GM21576 (cell line): ENCODE measurements at regions not wholly inside any gene's neighbourhood (a gene's known extent, or its start where the extent isn't known, plus 50 kb on each side); places are given as distances from the start of the nearest gene placed in this dataset.
"Not testable (repeated sequence)": the region's sequence is repeated elsewhere in the genome, so short reads cannot be mapped to it uniquely, and the experiment has no call there.

Experiments used
- ATAC-seq: cut with Tn5 transposase; IDR thresholded peaks from one replicate; pipeline ENCODE4 v1.9.1; 2021; ENCODE audit warnings: mild to moderate bottlenecking, moderate library complexity; ENCODE audit not compliant: unreplicated experiment

DNA sequence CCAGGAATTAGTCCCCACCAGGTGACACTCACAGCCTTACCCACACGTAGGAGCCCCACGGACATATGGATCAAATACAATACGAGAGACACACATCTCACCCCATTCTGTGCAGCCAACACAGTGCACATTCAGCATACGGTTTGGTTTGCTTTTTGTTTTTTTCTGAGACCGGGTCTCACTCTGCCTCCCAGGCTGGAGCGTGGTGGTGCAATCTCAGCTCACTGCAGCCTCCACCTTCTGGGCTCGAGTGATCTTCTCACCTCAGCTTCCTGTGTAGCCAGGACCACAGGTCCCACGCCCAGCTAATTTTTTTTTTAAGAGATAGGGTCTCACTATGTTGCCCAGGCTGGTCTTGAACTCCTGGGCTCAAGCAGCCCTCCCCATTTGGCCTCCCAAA is 102.8 kb downstream of the POTEB start:
- not testable (repeated sequence) for ATAC-seq

DNA sequence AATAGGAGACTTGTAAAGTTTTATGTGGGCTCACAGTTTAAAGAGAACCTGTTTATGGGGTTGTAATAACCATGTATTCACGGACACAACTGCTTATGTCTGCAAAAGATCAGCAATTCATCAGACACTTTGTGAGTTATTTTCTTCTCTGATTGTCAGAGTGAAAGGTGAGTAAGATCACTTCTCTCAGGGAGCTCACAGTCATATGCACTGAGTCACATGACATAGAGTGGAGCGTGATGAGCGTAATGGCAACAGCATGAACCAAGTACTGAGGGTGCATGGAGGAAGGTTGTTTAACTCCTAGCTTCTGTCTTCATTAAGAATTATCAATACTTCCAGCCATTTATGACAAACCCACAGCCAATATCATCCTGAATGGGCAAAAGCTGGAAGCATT is 111.0 kb downstream of the POTEB start:
- not testable (repeated sequence) for ATAC-seq

DNA sequence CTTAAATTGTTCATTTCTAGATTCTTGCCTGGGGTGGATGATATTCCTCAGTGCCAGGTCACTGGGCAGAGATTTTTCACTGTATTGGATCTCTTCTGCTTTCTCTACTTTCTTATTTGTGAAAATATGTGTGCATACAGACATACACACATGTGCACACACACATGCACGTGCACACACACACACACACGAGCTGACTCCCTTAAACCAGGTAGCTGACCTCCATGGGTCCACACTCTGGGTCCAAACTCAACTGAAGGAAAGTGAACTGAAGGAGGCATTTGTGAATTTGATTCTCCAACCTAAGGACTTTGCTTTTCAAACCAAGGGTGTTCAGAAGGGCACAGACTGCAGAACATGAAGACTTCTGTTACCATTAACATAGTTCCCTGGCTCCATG is 113.8 kb downstream of the POTEB start:
- ATAC-seq = not testable (repeated sequence)

DNA sequence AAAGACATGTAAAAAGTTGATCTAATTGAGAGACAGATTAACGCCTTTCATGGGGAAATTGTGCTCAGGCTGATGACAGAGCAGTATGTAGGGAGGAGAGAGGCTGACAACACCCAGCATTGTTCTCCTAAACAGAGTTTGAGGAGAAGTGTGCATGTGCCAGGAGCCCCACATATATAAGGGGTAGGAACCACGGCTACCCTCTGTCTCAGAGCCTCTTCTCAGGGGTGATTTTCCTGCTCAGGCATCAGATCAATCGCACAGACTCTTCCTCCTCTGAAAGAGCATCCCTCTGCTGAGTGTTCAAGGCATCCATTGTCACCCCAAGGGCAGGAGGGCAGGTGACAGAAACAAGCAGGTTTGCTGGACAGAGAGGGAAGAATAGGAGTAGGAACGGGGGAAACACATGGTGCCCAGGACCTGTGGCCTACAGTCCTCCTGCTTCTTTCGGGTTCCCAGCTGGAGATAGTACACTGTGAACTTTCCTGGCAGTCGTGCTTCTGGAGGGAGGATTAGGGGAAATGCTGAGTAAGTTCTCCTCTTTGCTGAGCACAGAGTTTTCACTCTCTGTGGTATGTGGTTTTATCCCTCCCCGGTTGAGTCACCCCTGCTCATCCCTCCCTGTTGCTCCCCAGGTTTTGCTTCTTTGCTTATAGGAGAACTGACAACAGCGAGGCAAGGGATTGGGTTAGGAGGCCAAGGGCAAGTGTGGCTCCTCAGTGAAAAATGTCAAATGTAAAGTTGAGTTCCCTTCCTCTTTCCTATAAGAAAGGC is 117.1 kb downstream of the POTEB start:
- ATAC-seq = not testable (repeated sequence)

DNA sequence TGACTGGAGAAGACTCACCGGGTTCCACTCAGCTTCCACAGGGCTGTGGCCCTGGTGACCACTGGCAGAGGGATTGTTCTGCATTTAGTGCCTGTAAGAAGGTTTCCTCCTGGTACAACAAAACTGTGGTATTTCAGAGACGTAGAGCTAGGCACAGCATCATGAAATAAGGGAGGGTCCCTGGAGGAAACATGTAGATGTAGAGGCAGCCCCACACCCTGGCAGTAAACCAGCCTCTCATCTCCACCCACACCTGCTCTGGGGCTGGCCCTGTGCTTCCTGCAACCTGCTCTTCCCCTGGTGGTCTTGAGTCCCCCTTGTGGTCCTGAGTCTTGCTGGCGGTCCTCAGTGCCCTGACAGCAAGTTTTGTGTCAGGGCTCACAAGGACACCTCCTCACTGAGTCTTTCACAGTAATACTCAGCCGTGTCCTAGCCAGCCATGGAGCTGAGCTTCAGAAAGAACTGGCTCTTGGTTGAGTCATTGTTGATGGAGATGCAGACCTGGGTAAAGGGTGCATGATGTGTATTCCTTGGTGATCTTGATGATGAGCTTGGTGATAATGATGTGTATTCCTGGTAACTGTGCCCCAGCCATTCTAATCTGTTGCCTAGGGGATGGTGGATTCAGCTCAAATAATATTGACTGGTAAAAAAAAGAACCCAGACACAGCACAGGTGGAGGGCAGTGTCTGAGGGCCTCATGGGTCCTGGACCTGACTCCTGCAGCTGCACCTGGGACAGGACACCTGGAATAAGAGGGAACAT is 118.0 kb downstream of the POTEB start:
- ATAC-seq = not testable (repeated sequence)

DNA sequence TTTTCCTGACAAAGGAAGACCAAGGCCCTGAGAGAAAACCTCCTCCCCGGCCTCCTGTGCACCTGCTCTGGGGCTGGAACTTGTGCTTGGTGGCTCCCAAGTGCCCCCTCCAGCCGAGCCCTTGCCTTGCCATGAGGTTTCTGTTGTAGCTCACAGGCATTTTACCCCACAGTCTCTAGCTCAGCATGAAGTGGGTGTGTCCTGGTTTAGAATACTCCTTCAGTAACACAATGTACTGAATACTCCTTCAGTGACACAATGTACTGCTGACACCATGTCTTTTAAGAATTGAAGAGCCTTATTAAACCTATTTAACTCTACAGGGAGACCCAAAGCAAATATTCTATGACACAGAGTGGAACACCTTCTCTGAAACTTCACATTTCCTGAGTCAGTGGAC is 123.7 kb downstream of the POTEB start:
- not testable (repeated sequence) for ATAC-seq

DNA sequence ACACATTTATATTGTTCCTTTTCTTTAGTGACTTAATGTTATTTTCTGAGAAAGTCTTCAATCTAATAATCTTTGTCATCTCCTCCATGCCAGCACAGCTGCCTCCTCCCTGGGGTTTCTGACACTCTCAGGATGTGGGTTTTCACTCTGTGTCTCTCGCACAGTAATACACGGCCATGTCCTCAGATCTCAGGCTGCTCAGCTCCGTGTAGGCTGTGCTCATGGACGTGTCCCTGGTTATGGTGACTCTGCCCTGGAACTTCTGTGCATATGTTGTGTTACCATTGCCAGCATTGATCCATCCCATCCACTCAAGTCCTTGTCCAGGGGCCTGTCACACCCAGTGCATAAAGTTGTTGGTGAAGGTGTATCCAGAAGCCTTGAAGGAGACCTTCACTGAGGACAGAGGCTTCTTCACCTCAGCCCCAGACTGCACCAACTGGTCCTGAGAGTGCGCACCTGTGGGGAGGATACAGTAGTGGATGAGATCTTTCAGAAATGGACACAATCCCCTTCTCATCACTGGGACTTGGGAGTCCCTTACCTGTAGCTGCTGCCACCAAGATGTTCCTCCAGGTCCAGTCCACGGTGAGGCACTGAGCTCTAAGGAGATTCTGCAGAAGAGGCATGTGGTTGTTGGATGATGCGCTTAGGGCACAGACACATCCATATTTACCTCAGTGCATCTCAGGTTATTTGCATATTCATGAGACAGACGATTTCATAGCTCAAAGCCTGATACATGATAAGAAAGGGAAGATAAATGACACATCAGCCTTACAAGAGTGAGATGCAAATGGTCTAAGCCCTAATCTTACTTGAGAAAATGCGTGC is 125.2 kb downstream of the POTEB start:
- not testable (repeated sequence) for ATAC-seq

DNA sequence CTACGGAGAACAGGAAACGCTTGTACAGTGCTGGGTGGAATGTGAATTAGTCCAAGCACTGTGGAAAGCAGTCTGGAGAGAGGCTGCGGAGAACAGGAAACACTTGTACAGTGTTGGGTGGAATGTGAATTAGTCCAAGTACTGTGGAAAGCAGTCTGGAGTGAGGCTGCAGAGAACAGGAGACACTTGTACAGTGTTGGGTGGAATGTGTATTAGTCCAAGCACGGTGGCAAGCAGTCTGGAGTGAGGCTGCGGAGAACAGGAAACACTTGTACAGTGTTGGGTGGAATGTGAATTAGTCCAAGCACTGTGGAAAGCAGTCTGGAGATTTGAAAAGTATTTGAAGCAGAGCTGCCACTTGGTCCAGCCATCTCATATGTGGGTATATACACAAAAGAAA is 128.4 kb downstream of the POTEB start:
- ATAC-seq = not testable (repeated sequence)

DNA sequence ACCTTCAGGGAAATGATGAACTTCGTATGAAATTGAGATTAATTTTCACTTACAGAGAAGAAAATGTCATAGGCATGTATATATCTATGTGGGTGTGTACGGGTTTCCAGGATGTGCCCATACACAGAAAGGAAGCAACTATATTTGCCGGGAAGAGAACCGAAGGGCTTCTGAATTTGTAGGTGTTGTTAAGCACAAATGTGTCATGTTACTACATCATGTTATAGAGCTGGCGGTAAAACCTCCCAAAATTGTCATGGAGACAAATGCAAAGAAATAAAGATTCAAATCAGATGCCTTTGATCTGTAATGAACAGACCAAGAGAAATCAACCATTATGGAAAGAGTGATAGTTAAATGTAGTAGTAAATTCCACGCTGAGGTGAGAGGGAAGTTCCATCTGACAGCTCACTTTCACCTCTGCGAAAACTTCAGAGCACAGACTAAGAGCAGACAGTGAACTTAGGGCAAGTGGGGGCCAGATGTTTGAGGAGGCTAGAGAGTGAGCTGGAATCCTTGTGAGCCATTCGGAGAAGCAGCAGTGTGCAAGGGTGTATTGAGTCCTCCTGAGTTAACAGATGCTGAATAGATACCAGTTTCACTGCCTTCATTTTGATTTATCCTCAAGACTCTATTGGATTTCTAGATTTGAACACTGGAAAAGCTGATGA is 133.2 kb downstream of the POTEB start:
- not testable (repeated sequence) for ATAC-seq

DNA sequence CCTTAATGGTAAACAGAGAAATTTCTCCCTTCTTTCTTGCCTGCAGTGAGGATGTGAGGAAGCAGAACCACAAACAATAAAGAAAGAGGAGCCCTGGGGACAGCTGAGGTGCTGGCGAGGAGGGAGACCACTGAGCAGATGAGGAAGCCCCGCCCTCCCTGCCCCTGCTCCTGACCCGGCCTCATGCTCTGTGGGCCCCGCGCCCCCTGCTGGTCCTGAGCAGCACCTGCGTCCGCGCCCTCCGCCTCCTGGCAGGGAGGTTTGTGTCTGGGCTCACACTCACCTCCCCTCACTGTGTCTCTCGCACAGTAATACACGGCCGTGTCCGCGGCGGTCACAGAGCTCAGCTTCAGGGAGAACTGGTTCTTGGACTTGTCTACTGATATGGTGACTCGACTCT is 135.5 kb downstream of the POTEB start:
- peak; percentile 70 for ATAC-seq

DNA sequence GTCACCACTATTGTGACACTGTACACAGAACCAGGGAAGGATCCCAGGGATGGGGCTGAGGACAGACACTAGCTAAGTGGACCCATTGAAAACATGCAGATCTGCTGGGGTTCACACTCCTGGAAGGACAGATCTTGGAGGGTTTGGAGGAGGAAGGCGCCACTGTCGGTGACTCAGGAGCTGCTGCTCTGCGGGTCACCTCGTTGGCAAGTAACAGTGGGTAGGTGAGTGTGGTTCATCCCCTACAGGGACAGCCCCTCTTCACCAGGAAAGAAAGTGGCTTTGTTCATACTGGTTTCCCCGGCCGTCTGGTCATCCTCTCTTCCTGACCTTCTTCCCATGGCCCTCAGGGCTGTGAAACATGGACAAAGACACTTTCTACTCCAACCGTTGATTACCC is 139.5 kb downstream of the POTEB start:
- ATAC-seq = not testable (repeated sequence)

DNA sequence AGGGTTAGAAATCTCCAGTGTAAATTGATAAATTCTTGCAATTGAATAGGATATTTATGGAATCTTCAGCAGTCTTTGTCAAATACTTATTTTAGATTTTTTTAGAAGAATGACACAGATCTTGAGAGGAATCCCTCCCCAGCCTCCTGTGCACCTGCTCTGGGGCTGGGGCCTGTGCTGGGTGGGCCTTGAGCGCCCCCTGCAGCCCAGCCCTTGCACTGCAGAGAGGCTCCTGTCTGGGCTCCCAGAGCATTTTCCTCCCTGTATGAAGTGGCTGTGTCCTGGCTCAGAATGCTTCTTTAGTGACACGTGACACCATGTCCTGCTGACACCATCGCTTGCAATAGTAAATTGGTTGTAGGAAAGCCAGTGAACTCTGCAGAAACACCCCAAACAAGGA is 141.1 kb downstream of the POTEB start:
- ATAC-seq = not testable (repeated sequence)

DNA sequence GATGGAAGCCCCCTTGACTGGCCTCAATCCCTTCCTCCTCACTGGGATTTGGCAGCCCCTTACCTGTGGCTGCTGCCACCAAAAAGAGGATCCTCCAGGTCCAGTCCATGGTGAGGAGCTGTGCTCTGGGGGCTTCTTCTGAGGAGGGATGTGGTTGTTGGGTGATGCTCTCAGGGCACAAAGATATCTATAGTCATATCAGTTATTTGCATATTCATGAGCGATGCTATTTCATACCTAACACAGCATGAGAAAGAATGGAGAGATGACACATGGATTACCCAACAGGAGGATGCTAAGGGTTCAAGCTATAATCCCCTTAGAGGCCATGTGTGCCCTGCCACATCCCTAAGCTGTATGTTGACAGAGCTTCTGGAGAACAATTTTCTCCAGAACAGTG is 141.7 kb downstream of the POTEB start:
- ATAC-seq = not testable (repeated sequence)

DNA sequence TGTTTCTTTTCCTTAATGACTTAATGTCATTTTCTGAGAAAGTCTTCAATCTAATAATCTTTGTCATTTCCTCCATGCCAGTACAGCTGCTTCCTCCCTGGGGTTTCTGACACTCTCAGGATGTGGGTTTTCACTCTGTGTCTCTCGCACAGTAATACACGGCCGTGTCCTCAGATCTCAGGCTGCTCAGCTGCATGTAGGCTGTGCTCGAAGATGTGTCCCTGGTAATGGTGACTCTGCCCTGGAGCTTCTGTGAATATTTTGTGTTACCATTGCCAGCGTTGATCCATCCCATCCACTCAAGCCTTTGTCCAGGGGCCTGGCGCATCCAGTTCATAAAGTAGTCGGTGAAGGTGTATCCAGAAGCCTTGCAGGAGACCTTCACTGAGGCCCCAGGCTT is 142.2 kb downstream of the POTEB start:
- not testable (repeated sequence) for ATAC-seq

DNA sequence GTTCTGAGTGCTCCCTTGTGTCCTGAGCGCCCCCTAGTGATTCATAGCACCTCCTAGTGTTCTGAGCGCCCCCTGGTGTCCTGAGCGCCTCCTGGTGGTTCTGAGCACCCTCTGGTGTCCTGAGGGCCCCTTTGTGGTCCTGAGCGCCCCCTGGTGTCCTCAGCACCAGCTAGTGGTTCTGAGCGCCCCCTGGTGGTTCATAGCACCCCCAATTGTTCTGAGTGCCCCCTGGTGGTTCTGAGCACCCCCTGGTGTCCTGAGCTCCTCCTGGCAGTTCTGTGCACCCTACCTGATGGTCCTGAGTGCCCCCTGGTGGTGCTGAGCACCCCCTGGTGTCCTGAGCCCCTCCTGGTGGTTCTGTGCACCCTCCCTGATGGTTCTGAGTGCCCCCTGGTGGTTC is 146.0 kb downstream of the POTEB start:
- peak; percentile 48 for ATAC-seq

DNA sequence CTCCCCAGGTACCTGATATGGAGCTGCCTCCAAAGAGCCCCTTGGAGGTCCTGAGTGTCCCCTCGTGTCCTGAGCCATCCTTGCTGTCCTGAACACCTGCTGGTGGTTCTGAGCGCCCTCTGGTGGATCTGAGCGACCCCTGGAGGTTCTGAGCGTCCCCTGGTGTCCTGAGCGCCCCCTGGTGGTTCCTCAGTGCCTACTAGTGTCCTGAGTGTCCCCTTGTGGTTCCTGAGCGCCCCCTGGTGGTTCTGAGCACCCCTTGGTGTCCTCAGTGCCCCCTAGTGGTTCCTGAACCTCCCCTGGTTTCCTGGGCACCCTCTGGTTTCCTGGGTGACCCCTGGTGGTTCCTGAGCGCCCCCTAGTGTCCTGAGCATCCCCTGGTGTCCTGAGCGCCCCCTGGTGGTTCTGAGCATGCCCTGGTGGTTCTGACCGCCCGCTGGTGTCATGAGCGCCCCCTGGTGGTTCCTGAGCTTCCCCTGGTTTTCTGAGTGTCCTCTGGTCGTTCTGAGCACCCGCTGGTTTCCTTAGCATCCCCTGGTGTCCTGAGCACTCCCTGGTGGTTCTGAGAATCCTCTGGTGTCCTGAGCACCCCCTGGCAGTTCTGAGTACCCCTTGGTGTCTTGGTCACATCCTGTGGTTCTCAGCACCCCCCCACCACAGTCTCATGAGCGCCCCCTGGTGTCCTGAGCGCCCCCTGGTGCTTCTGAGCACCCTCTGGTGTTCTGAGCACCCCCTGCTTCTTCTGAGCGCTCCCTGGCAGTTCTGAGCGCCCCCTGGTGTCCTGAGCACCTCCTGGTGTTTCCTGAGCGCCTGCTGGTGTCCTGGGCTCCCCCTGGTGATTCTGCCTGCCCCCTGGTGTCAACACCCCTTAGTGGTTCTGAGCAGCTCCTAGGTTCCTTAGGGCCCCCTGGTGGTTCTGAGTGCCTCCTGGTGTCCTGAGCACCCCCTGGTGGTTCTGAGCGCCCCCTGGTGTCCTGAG is 146.8 kb downstream of the POTEB start:
- peak; percentile 67 for ATAC-seq

DNA sequence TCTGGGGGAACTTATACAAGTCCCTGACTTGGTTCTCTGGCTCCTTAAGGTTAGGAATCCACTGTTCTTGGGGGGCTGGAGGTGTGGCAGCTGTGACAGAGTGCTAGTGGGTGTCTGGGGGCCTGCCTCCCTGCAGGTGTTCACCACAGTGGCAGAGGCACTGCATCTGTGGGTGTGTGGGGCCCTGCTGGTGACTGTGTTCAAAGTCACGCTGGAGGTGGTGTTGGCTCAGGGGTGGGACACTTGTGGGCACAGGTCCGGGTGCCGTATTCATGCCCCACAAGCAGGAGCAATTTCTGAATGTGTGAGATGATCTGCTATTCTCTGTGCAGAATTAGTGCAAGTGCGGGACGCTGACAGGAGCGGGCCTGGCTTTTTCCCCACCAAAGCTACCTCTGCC is 152.5 kb downstream of the POTEB start:
- ATAC-seq = not testable (repeated sequence)

DNA sequence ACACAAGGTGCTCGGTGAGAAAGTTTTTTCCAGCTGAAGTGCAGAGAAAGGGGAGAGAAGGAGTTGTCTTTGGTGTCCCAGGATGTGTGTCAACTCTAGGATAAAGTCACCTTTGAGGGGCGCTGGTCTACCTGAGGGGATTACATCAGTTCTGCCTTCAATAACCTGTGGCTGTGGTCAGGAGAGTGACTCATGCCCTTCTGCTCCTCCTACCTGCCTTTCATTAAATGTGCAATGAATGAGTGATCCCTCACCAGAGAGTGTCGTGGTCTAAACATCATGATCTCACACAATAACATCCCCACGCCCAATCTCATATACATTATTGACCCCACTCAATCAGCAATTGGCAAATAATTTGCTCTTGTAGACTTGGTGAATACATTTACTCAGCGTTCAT is 156.4 kb downstream of the POTEB start:
- ATAC-seq = not testable (repeated sequence)

DNA sequence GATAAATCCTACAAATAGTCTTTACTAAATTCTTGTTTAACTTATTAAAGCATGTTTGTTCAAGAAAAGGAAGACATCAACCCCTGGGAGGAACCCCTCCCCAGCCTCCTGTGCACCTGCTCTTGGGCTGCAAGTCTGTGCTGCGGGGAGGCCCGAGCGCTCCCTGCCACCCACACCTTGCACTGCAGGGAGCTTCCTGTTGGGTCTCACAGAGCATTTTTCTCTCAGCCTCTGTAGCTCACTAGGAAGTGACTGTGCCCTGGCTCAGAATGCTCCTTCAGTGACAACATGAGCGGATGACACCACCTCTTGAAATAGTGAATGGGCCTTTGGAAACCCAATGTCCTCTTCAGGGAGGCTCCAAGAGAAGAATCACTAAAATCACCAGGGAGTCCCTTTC is 158.8 kb downstream of the POTEB start:
- peak; percentile 78 for ATAC-seq

DNA sequence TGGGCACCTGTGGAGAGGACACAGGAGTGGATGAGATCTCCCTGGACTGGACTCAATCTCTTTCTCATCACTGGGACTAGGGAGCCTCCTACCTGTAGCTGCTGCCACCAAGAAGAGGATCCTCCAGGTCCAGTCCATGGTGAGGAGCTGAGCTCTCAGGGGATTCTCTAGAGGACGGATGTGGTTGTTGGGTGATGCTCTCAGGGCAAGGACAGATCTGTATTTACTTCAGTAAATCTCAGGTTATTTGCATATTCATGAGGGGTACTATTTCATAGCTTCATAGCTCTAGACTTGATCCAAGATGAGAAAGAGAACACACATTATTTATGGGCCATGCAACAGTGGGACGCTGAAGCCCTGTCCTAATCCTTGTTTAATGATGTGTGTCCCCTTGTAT is 159.4 kb downstream of the POTEB start:
- peak; percentile 75 for ATAC-seq
